ENCODE measurements at regions not wholly inside any gene's neighbourhood (a gene's known extent, or its start where the extent isn't known, plus 50 kb on each side); places are given as distances from the start of the nearest gene placed in this dataset.
A peak's percentile ranks its signal among the peaks of the same experiment; 100 is the strongest.

- DNase-seq (ENCODE audit: low read depth, low spot score), result no peak
These were observed 72.0 kb downstream of the ALX1 start for GRCh38 chr12:85352016-85352415.

- DNase-seq (ENCODE audit: low read depth, low spot score), result no peak
These were observed 76.8 kb downstream of the ALX1 start for GRCh38 chr12:85356596-85357385.

GRCh38 chr12:85357609-85358008 lies 77.6 kb downstream of the ALX1 start:
- no peak for DNase-seq (ENCODE audit: low read depth, low spot score)

GRCh38 chr12:85358715-85359114 lies 78.7 kb downstream of the ALX1 start:
- DNase-seq (ENCODE audit: low read depth, low spot score), result no peak

- DNase-seq (ENCODE audit: low read depth, low spot score), result peak; percentile 22
These were observed 83.6 kb downstream of the ALX1 start for GRCh38 chr12:85363382-85364190.

- no peak for DNase-seq (ENCODE audit: low read depth, low spot score)
These were observed 87.9 kb downstream of the ALX1 start for GRCh38 chr12:85367936-85368335.

- no peak for DNase-seq (ENCODE audit: low read depth, low spot score)
These were observed 89.5 kb downstream of the ALX1 start for GRCh38 chr12:85369365-85370154.

- no peak for DNase-seq (ENCODE audit: low read depth, low spot score)
These were observed 93.0 kb downstream of the ALX1 start for GRCh38 chr12:85373045-85373444.

GRCh38 chr12:85374981-85375380 lies 95.0 kb downstream of the ALX1 start:
- DNase-seq (ENCODE audit: low read depth, low spot score), result no peak

- peak; percentile 20 for DNase-seq (ENCODE audit: low read depth, low spot score)
These were observed 105.4 kb downstream of the ALX1 start for GRCh38 chr12:85385406-85385805.

GRCh38 chr12:85390266-85390665 lies 110.2 kb downstream of the ALX1 start:
- DNase-seq (ENCODE audit: low read depth, low spot score), result no peak

GRCh38 chr12:85392508-85392907 lies 112.5 kb downstream of the ALX1 start:
- DNase-seq (ENCODE audit: low read depth, low spot score), result no peak

GRCh38 chr12:85393606-85394005 lies 113.6 kb downstream of the ALX1 start:
- DNase-seq (ENCODE audit: low read depth, low spot score), result no peak

- DNase-seq (ENCODE audit: low read depth, low spot score), result no peak
These were observed 114.0 kb downstream of the ALX1 start for GRCh38 chr12:85394065-85394464.

GRCh38 chr12:85394809-85395208 lies 114.8 kb downstream of the ALX1 start:
- no peak for DNase-seq (ENCODE audit: low read depth, low spot score)

- no peak for DNase-seq (ENCODE audit: low read depth, low spot score)
These were observed 125.2 kb downstream of the ALX1 start for GRCh38 chr12:85405262-85405661.

GRCh38 chr12:85405781-85406522 lies 125.9 kb downstream of the ALX1 start:
- DNase-seq (ENCODE audit: low read depth, low spot score), result no peak

GRCh38 chr12:85413266-85413665 lies 133.2 kb downstream of the ALX1 start:
- no peak for DNase-seq (ENCODE audit: low read depth, low spot score)

- no peak for DNase-seq (ENCODE audit: low read depth, low spot score)
These were observed 142.7 kb downstream of the ALX1 start for GRCh38 chr12:85422762-85423161.

GRCh38 chr12:85423947-85424346 lies 143.9 kb downstream of the ALX1 start:
- no peak for DNase-seq (ENCODE audit: low read depth, low spot score)

- DNase-seq (ENCODE audit: low read depth, low spot score), result no peak
These were observed 144.7 kb downstream of the ALX1 start for GRCh38 chr12:85424581-85425348.
